Endothelial cell of hepatic sinusoid (primary cell): ENCODE measurements at regions not wholly inside any gene's neighbourhood (a gene's known extent, or its start where the extent isn't known, plus 50 kb on each side); places are given as distances from the start of the nearest gene placed in this dataset.
"Not testable (repeated sequence)": the region's sequence is repeated elsewhere in the genome, so short reads cannot be mapped to it uniquely, and the experiment has no call there.

Experiments used
- in situ Hi-C: cut with HindIII; loops from 2 replicates; pipeline ENCODE4 v1.10.0; 2017; ENCODE audit warnings: low sequenced_read_pairs

GRCh38 chr2:184162426-184162825, 435.9 kb upstream of the ZNF804A start:
- in situ Hi-C loops, result no loop called here

- in situ Hi-C loops, result not testable (repeated sequence)
Measured at GRCh38 chr2:184168823-184169222, 429.5 kb upstream of the ZNF804A start.

GRCh38 chr2:184169366-184169765, 429.0 kb upstream of the ZNF804A start:
- in situ Hi-C loops, result no loop called here

GRCh38 chr2:184174493-184175104, 423.7 kb upstream of the ZNF804A start:
- in situ Hi-C loops, result no loop called here

- in situ Hi-C loops, result no loop called here
Measured at GRCh38 chr2:184178229-184178628, 420.1 kb upstream of the ZNF804A start.

GRCh38 chr2:184186436-184186835, 411.9 kb upstream of the ZNF804A start:
- in situ Hi-C loops, result no loop called here

DNA sequence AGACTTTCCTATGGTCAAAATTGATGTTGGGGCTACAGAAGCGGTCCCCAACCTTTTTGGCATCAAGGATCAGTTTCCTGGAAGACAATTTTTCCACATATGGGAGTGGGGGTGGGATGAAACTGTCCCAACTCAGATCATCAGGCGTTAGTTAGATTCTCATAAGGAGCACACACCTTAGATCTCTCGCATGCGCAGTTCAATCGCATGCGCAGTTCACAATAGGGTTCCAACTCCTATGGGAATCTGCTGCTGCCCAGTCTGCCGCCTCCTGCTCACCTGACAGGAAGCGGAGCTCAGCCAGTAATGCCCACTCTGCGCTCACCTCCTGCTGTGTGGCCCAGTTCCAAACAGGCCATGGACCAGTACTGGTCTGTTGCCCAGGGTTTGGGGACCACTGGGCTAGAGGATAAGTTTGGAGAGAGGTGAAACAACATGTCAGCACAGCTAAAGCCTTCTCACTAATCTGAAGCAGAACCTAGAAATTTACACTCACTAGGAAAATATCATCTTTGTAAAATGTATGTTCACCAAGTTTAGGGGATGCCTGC, 410.8 kb upstream of the ZNF804A start:
- in situ Hi-C loops, result no loop called here

GRCh38 chr2:184190725-184191124, 407.6 kb upstream of the ZNF804A start:
- in situ Hi-C loops, result no loop called here

DNA sequence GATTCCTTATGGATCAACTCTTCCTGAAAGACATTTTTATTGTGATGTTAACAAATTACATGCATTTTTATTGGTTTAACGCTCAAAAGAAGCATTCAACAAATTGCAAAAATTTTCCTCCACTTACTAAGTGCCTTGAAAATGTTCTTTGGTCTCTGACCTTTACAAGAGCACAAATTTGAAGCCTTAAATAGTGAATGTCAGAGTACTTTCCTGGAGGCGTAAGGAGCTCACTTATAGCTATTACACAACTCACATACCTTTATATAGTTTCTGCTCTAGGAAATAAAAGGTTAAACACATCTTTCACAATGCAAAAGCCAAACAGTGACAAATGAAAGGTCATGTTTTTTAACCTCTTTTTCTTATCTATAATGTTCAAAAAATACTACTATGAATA, 405.7 kb upstream of the ZNF804A start:
- in situ Hi-C loops, result no loop called here

DNA sequence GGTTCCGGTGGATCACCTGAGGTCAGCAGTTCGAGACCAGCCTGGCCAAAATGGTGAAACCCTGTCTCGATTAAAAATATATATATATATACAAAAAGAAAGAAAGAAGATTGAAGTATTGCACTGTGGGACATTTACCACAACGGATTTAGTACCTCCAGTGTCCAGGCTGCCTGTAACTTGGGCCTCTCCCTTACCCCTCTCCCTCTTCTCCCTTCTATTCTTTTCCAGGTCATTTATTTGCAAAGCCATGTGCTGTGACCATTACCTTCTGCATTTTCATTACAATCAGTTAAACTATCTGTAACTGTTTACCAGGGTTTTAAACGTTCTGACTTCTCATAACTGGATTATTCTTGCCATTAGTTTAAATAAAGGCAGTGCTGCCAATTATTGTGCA, 400.9 kb upstream of the ZNF804A start:
- in situ Hi-C loops, result no loop called here

DNA sequence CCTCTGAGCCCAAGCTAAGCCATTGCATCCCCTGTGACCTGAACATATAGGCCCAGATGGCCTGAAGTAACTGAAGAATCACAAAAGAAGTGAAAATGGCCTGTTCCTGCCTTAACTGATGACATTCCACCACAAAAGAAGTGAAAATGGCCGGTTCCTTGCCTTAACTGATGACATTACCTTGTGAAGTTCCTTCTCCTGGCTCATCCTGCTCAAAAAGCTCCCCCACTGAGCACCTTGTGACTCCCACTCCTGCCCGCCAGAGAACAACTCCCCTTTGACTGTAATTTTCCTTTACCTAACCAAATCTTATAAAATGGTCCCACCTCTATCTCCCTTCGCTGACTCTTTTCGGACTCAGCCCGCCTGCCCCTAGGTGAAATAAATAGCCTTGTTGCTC, 399.5 kb upstream of the ZNF804A start:
- in situ Hi-C loops, result not testable (repeated sequence)

- in situ Hi-C loops, result no loop called here
Measured at GRCh38 chr2:184199274-184199673, 399.1 kb upstream of the ZNF804A start.

- in situ Hi-C loops, result no loop called here
Measured at GRCh38 chr2:184201246-184201645, 397.1 kb upstream of the ZNF804A start.

GRCh38 chr2:184203661-184204060, 394.7 kb upstream of the ZNF804A start:
- in situ Hi-C loops, result no loop called here

- in situ Hi-C loops, result no loop called here
Measured at GRCh38 chr2:184205048-184205596, 393.2 kb upstream of the ZNF804A start.

GRCh38 chr2:184206045-184206444, 392.3 kb upstream of the ZNF804A start:
- in situ Hi-C loops, result no loop called here

GRCh38 chr2:184210329-184210728, 388.0 kb upstream of the ZNF804A start:
- in situ Hi-C loops, result no loop called here

DNA sequence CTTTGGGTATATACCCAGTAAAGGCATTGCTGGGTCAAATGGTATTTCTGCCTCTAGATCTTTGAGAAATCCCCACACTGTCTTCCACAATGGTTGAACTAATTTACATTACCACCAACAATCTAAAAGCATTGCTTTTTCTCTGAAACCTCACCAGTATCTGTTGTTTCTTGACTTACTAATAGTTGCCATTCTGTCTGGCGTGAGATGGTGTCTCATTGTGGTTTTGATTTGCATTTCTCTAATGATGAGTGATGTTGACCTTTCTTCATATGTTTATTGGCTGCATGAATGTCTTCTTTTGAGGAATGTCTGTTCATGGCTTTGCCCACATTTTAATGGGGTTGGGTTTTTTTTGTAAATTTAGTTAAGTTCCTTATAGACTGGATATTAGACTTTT, 382.6 kb upstream of the ZNF804A start:
- in situ Hi-C loops, result no loop called here

DNA sequence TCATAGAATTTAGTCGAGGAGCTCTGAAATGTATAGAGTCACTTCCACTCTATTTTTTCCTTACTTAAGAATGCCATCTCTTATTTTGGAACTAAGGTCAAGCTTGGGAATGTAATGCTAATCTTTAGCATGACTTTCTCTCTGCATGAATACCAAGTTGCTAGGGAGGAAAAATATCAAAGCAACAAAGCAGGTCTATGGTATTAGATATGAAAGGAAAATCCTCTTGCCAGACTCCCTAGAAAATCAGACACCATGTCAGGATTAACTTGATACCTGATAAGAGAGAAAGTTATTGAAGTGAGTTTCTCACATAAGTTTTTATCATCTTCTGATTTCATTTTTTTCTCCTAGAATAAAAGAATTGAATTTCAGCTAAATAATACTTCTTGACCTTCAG, 341.7 kb upstream of the ZNF804A start:
- in situ Hi-C loops, result no loop called here

- in situ Hi-C loops, result no loop called here
Measured at GRCh38 chr2:184261331-184261730, 337.0 kb upstream of the ZNF804A start.

GRCh38 chr2:184261818-184262217, 336.5 kb upstream of the ZNF804A start:
- in situ Hi-C loops, result no loop called here

DNA sequence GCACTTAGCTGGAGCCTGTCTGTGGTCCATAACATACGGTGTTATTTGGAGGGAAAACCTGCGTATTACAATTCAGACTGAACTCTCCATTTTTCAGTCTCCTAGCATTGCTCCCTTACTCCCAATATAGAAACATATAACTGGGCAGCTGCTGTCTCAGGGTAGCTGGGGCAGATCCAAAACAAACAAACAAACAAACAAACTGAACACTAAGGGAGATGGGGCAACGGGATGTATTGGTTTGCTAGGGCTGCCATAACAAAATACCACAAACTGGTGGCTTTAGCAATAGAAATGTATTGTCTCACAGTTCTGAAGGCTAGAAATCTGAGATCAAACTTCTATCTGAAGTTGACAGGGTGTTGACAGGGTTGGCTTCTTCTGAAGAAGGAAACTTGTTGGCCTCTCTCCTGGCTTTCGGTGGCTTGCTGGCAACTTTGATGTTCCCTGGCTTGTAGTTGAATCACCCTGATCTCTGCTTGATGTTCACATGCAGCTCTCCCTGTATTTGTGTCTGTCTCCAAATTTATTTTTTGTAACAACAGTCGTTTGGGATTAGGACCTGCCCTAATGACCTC, 329.3 kb upstream of the ZNF804A start:
- in situ Hi-C loops, result no loop called here
